H1 (cell line): ENCODE measurements at regions not wholly inside any gene's neighbourhood (a gene's known extent, or its start where the extent isn't known, plus 50 kb on each side); places are given as distances from the start of the nearest gene placed in this dataset.

Source experiments
- CTCF ChIA-PET: fragments of 300-600 bp; sonication (Branson Sonifier 250); formaldehyde crosslinking; loops from one replicate; lab custom pipeline; 2021; ENCODE audit not compliant: partially characterized antibody; lab: Charles Lee
- POLR2A ChIA-PET: fragments of 300-600 bp; sonication (Branson Sonifier 250); formaldehyde crosslinking; loops from one replicate; lab custom pipeline; 2021; ENCODE audit warnings: inconsistent platforms; ENCODE audit not compliant: partially characterized antibody; lab: Charles Lee
- DNase-seq, 2 experiments: peaks; one replicate each; pipeline versions ENCODE4 v3.0.0 to v3.0.0-alpha.2; 2010 to 2022; ENCODE audit warnings: low spot score in 2 of 2, low read depth in 1 of 2, mixed read lengths in 1 of 2
- FAIRE-seq: peaks from 2 replicates; lab custom pipeline; 2011; peaks lifted over from hg19 to GRCh38; lab: Jason Lieb, UNC
- H2AFZ ChIP-seq: 2 replicates; pipeline ENCODE4 v1.8.1; 2012; ENCODE audit warnings: low read length, inconsistent platforms
- H2AK5ac ChIP-seq: 2 replicates; pipeline ENCODE4 v1.6.1; 2013; ENCODE audit warnings: low read depth, low read length
- H2BK120ac ChIP-seq: replicated peaks from 2 replicates; pipeline ENCODE3; 2013; ENCODE audit warnings: low read depth, low read length, inconsistent platforms
- H2BK12ac ChIP-seq: 2 replicates; pipeline ENCODE4 v1.6.1; 2013; ENCODE audit warnings: low read depth, low read length
- H2BK15ac ChIP-seq: 2 replicates; pipeline ENCODE4 v1.6.1; 2013; ENCODE audit warnings: low read length
- H2BK20ac ChIP-seq: 2 replicates; pipeline ENCODE4 v1.6.1; 2013; ENCODE audit warnings: low read length
- H2BK5ac ChIP-seq: 2 replicates; pipeline ENCODE4 v1.6.1; 2013; ENCODE audit warnings: low read depth, low read length
- H3K14ac ChIP-seq: 2 replicates; pipeline ENCODE4 v1.6.1; 2013; ENCODE audit warnings: inconsistent platforms; ENCODE audit not compliant: insufficient read length
- H3K18ac ChIP-seq: 2 replicates; pipeline ENCODE4 v1.6.1; 2013; ENCODE audit warnings: low read length; ENCODE audit errors: extremely low read depth
- H3K23ac ChIP-seq: 2 replicates; pipeline ENCODE4 v1.6.1; 2013; ENCODE audit warnings: inconsistent platforms; ENCODE audit not compliant: insufficient read length
- H3K23me2 ChIP-seq: 2 replicates; pipeline ENCODE4 v1.6.1; 2013; ENCODE audit warnings: low read depth, low read length
- H3K27ac ChIP-seq: 2 replicates; pipeline ENCODE4 v1.6.1; 2011; ENCODE audit warnings: low read depth, low read length, inconsistent platforms
- H3K27me3 ChIP-seq, 4 experiments: replicated peaks in 1 of 4; 1 replicate in 1 of 4; 2 replicates in 3 of 4; pipeline versions ENCODE4 v1.6.1 to v1.8.1; 2011 to 2013; ENCODE audit warnings: low read length in 3 of 4, mild to moderate bottlenecking in 3 of 4, inconsistent platforms in 2 of 4, mixed read lengths in 2 of 4, moderate library complexity in 1 of 4; ENCODE audit not compliant: control insufficient read depth in 3 of 4, insufficient read depth in 3 of 4; ENCODE audit errors: extremely low read depth in 1 of 4
- H3K36me3 ChIP-seq, 4 experiments: 2 replicates each; pipeline versions ENCODE4 v1.6.1 to v1.8.1; 2011 to 2013; ENCODE audit warnings: mild to moderate bottlenecking in 4 of 4, low read length in 3 of 4, moderate library complexity in 2 of 4, control low read depth in 1 of 4, inconsistent platforms in 1 of 4; ENCODE audit not compliant: insufficient read depth in 4 of 4, control insufficient read depth in 2 of 4
- H3K4ac ChIP-seq: replicated peaks from 2 replicates; pipeline ENCODE3; 2013; ENCODE audit warnings: low read length, low read depth, mixed read lengths, inconsistent platforms; ENCODE audit not compliant: insufficient read length
- H3K4me1 ChIP-seq, 4 experiments: replicated peaks in 1 of 4; 1 replicate in 1 of 4; 2 replicates in 3 of 4; pipeline versions ENCODE4 v1.6.1 to v1.8.1; 2011 to 2013; ENCODE audit warnings: low read length in 3 of 4, inconsistent platforms in 2 of 4, mixed read lengths in 1 of 4; ENCODE audit not compliant: insufficient read depth in 4 of 4, control insufficient read depth in 3 of 4
- H3K4me2 ChIP-seq, 2 experiments: 2 replicates each; pipeline versions ENCODE4 v1.6.1 to v1.8.1; 2011 to 2013; ENCODE audit warnings: low read depth in 2 of 2, low read length in 2 of 2, control low read depth in 1 of 2, inconsistent platforms in 1 of 2, mild to moderate bottlenecking in 1 of 2; ENCODE audit not compliant: insufficient read depth in 1 of 2
- H3K4me3 ChIP-seq, 4 experiments: fragments of 200-600, 300-600 bp in 1 of 4; sonication (generic), shearing (Covaris generic), sonication (Bioruptor Twin) in 1 of 4; 2 replicates each; pipeline versions ENCODE4 v1.5.1 to v1.8.1; 2011 to 2016; ENCODE audit warnings: low read length in 4 of 4, low read depth in 3 of 4, control low read depth in 2 of 4, inconsistent platforms in 2 of 4, mild to moderate bottlenecking in 2 of 4, mixed read lengths in 1 of 4, moderate library complexity in 1 of 4; ENCODE audit not compliant: insufficient read depth in 2 of 4; ENCODE audit errors: extremely low read depth in 1 of 4
- H3K56ac ChIP-seq: replicated peaks from 2 replicates; pipeline ENCODE3; 2013; ENCODE audit warnings: low read depth, mild to moderate bottlenecking, mixed read lengths, low read length, inconsistent platforms; ENCODE audit not compliant: insufficient read length
- H3K79me1 ChIP-seq: 2 replicates; pipeline ENCODE4 v1.6.1; 2013; ENCODE audit warnings: low read depth, low read length, control low read depth
- H3K79me2 ChIP-seq, 2 experiments: 2 replicates each; pipeline versions ENCODE4 v1.6.1 to v1.8.1; 2012 to 2013; ENCODE audit warnings: low read length in 2 of 2, mild to moderate bottlenecking in 2 of 2, inconsistent platforms in 1 of 2; ENCODE audit not compliant: insufficient read depth in 2 of 2, control insufficient read depth in 1 of 2
- H3K9ac ChIP-seq, 4 experiments: replicated peaks in 1 of 4; 1 replicate in 1 of 4; 2 replicates in 3 of 4; pipeline versions ENCODE4 v1.6.1 to v1.8.1; 2011 to 2013; ENCODE audit warnings: low read depth in 3 of 4, low read length in 3 of 4, control low read depth in 2 of 4, mild to moderate bottlenecking in 2 of 4, moderate library complexity in 2 of 4, inconsistent platforms in 1 of 4; ENCODE audit errors: extremely low read depth in 1 of 4
- H3K9me3 ChIP-seq, 2 experiments: 2 replicates each; pipeline versions ENCODE4 v1.6.1 to v1.8.1; 2012 to 2013; ENCODE audit warnings: mild to moderate bottlenecking in 2 of 2, moderate library complexity in 2 of 2, control low read depth in 1 of 2, inconsistent platforms in 1 of 2, low read depth in 1 of 2, low read length in 1 of 2, mixed read lengths in 1 of 2; ENCODE audit not compliant: insufficient read depth in 2 of 2
- H4K20me1 ChIP-seq, 2 experiments: replicated peaks in 1 of 2; 2 replicates each; pipeline versions ENCODE3 to v1.8.1; 2011 to 2013; ENCODE audit warnings: inconsistent platforms in 2 of 2, low read length in 2 of 2, mild to moderate bottlenecking in 1 of 2; ENCODE audit not compliant: insufficient read depth in 2 of 2, control insufficient read depth in 1 of 2
- H4K5ac ChIP-seq: 2 replicates; pipeline ENCODE4 v1.6.1; 2013; ENCODE audit warnings: low read length, low read depth, mixed read lengths, inconsistent platforms; ENCODE audit not compliant: insufficient read length
- H4K8ac ChIP-seq: 2 replicates; pipeline ENCODE4 v1.8.0; 2013; ENCODE audit warnings: mild to moderate bottlenecking, moderate library complexity, low read length, inconsistent platforms; ENCODE audit not compliant: insufficient read depth; ENCODE audit errors: extremely low read depth
- H4K91ac ChIP-seq: replicated peaks from 2 replicates; pipeline ENCODE3; 2013; ENCODE audit warnings: low read length, mixed read lengths, inconsistent platforms; ENCODE audit not compliant: insufficient read length
- HDAC6 ChIP-seq: IDR thresholded peaks from one replicate; pipeline ENCODE4 v1.7.1; 2012; ENCODE audit warnings: low read depth, mild to moderate bottlenecking, inconsistent platforms, low read length, moderate library complexity
- SAP30 ChIP-seq: fragments of 300-600 bp; sonication (generic); IDR thresholded peaks from 2 replicates; pipeline ENCODE4 v1.7.1; 2012; ENCODE audit warnings: low read length, moderate library complexity, mild to moderate bottlenecking, inconsistent platforms; ENCODE audit not compliant: insufficient read depth, insufficient replicate concordance
- WGBS, 2 experiments: shearing (Covaris generic) in 1 of 2; methylation state at CpG; one replicate each; pipeline versions ENCODE4 v1.1.6 to v1.1.7; 2013 to 2015; ENCODE audit warnings: low lambda C conversion rate in 2 of 2, mixed read lengths in 2 of 2, inconsistent platforms in 1 of 2, low coverage in 1 of 2, missing lambda C conversion rate in 1 of 2; ENCODE audit not compliant: insufficient replicate concordance in 2 of 2, insufficient coverage in 1 of 2, insufficient read length in 1 of 2; ENCODE audit errors: extremely low coverage in 1 of 2, missing lambda C conversion rate in 1 of 2; 5-methylcytosine and 5-hydroxymethylcytosine counted together

- Histone ChIP-seq H3K56ac (no peak overlapping the region), H2AK5ac (no peak overlapping the region), H4K8ac (no peak overlapping the region), H3K18ac (no peak overlapping the region), H3K23ac (no peak overlapping the region), H2BK20ac (no peak overlapping the region), H2BK120ac (no peak overlapping the region), H3K36me3 (no peaks in the 10 kb centered on the region), H3K79me1 (no peaks in the 10 kb centered on the region), H2AFZ (no peak overlapping the region), H2BK15ac (no peak overlapping the region), H4K20me1 (no peaks in the 10 kb centered on the region), H3K4me3 (no peak overlapping the region), H2BK5ac (no peak overlapping the region), H3K4me2 (no peak overlapping the region; a peak in 1 of 4 replicates), H3K79me2 (no peaks in the 10 kb centered on the region), H2BK12ac (no peak overlapping the region), H3K4me1 (peaks cover 0 to 25% (median 6%) of the 10 kb centered on the region in 4 experiments; a peak in 5 of 7 replicates), H4K5ac (no peak overlapping the region), H3K4ac (no peak overlapping the region), H3K9ac (no peak overlapping the region), H3K9me3 (no peaks in the 10 kb centered on the region), H4K91ac (no peak overlapping the region), H3K14ac (no peak overlapping the region), H3K27ac (no peak overlapping the region), H3K27me3 (no peaks in the 10 kb centered on the region), H3K23me2 (peaks cover 4% of the 10 kb centered on the region)
- DNase-seq (no peak), FAIRE-seq (no peak)
- ChIA-PET POLR2A (no interaction called here), CTCF (interaction anchor here (2.1 kb wide), 1 partner anchor 10 kb away, joined by 8 read pairs; no protein-coding TSS in a partner anchor)
- TF ChIP-seq SAP30 (no peak), HDAC6 (no peak)
- WGBS, 2 experiments = 84% methylated on average over 3 of the region's 3 CpGs; no CpG with 5 or more reads in 1 of the 2 experiments
Observed at GRCh38 chr7:125255810-125256209, 326.2 kb upstream of the POT1 start.
